Natural killer cell (primary cell): ENCODE measurements at regions not wholly inside any gene's neighbourhood (a gene's known extent, or its start where the extent isn't known, plus 50 kb on each side); places are given as distances from the start of the nearest gene placed in this dataset.

Source experiments
- ATAC-seq, 3 donors: fragments of 150-1000 bp in 2 of 3; fragments of 200-7000 bp in 1 of 3; cut with Tn5 transposase; 1 replicate in 1 of 3; 2 replicates in 2 of 3; pipeline ENCODE4 v1.10.0; 2021; ENCODE audit warnings: mild to moderate bottlenecking in 2 of 3, moderate library complexity in 2 of 3
- DNase-seq, 2 donors: peaks; one replicate each; pipeline versions ENCODE4 v3.0.0 to v3.0.0-alpha.2; 2013 to 2021; ENCODE audit warnings: mixed read lengths in 1 of 2
- H3K27ac ChIP-seq: one replicate; pipeline ENCODE4 v1.5.1; 2013; ENCODE audit warnings: mild to moderate bottlenecking, low read length
- H3K27me3 ChIP-seq: one replicate; pipeline ENCODE4 v1.6.1; 2013; ENCODE audit warnings: low read length; ENCODE audit not compliant: control insufficient read depth, insufficient read depth
- H3K36me3 ChIP-seq: one replicate; pipeline ENCODE4 v1.6.1; 2013; ENCODE audit warnings: low read length; ENCODE audit not compliant: control insufficient read depth, insufficient read depth
- H3K4me1 ChIP-seq: one replicate; pipeline ENCODE4 v1.6.1; 2013; ENCODE audit warnings: low read length; ENCODE audit not compliant: control insufficient read depth, insufficient read depth
- H3K4me3 ChIP-seq: one replicate; pipeline ENCODE4 v1.5.1; 2013; ENCODE audit warnings: low read length
- H3K9me3 ChIP-seq: one replicate; pipeline ENCODE4 v1.6.1; 2013; ENCODE audit warnings: low read length; ENCODE audit not compliant: control insufficient read depth, insufficient read depth
- H3K27ac Mint-ChIP-seq, 2 donors: one replicate each; pipeline ENCODE4 v1.8.0; 2022; ENCODE audit warnings: mild to moderate bottlenecking in 2 of 2, mixed read lengths in 2 of 2, moderate library complexity in 1 of 2
- H3K27me3 Mint-ChIP-seq, 2 donors: one replicate each; pipeline ENCODE4 v1.8.0; 2022; ENCODE audit warnings: low read depth in 2 of 2, mixed read lengths in 2 of 2
- H3K36me3 Mint-ChIP-seq: one replicate; pipeline ENCODE4 v1.8.0; 2022; ENCODE audit warnings: mixed read lengths
- H3K4me1 Mint-ChIP-seq, 2 donors: one replicate each; pipeline ENCODE4 v1.8.0; 2022; ENCODE audit warnings: mixed read lengths in 2 of 2
- H3K4me3 Mint-ChIP-seq: one replicate; pipeline ENCODE4 v1.8.0; 2022; ENCODE audit warnings: mild to moderate bottlenecking, moderate library complexity, mixed read lengths
- H3K9me3 Mint-ChIP-seq, 2 donors: one replicate each; pipeline ENCODE4 v1.8.0; 2022; ENCODE audit warnings: mixed read lengths in 2 of 2
- CTCF ChIP-seq: fragments of 200-600 bp; IDR thresholded peaks from one replicate; pipeline ENCODE4 v1.8.0; 2022; ENCODE audit warnings: antibody characterized with exemption
- WGBS: methylation state at CpG from one replicate; pipeline ENCODE4 v1.1.7; 2013; ENCODE audit warnings: missing lambda C conversion rate; ENCODE audit not compliant: insufficient coverage; 5-methylcytosine and 5-hydroxymethylcytosine counted together
- intact Hi-C: fragments of 100-400 bp; cut with micrococcal nuclease; formaldehyde crosslinking; loops from one replicate; pipeline ENCODE4 v1.14.2; 2022

- Mint-ChIP-seq H3K4me1 (no peaks in the 10 kb centered on the region), H3K27ac (no peak overlapping the region), H3K4me3 (no peak overlapping the region), H3K27me3 (peaks cover 0 to 6% of the 10 kb centered on the region in 2 donors), H3K9me3 (no peaks in the 10 kb centered on the region), H3K36me3 (no peaks in the 10 kb centered on the region)
- H3K27ac ChIP-seq = no peak overlapping the region
- ATAC-seq (no peak), DNase-seq (no peak)
- no peak overlapping the region for H3K4me3 ChIP-seq
- no peak for TF ChIP-seq CTCF
- no peaks in the 10 kb centered on the region for H3K4me1 ChIP-seq
- no peaks in the 10 kb centered on the region for H3K36me3 ChIP-seq
- no peaks in the 10 kb centered on the region for H3K9me3 ChIP-seq
- WGBS = 86% methylated on average over 7 of the region's 7 CpGs
- H3K27me3 ChIP-seq = no peaks in the 10 kb centered on the region
- intact Hi-C loops = no loop called here
Measured at GRCh38 chr6:43986177-43986825, 141.0 kb downstream of the MRPL14 start.

GRCh38 chr6:43985329-43985728, 141.9 kb downstream of the MRPL14 start:
- H3K4me3 Mint-ChIP-seq = no peak overlapping the region
- H3K27me3 ChIP-seq = no peaks in the 10 kb centered on the region
- no peaks in the 10 kb centered on the region for H3K9me3 ChIP-seq
- no peak for TF ChIP-seq CTCF
- 77% methylated on average over 2 of the region's 2 CpGs for WGBS
- H3K27me3 Mint-ChIP-seq = peaks cover 0 to 6% of the 10 kb centered on the region in 2 donors
- H3K27ac ChIP-seq = no peak overlapping the region
- H3K4me1 Mint-ChIP-seq = no peaks in the 10 kb centered on the region
- H3K36me3 Mint-ChIP-seq = no peaks in the 10 kb centered on the region
- H3K9me3 Mint-ChIP-seq = no peaks in the 10 kb centered on the region
- H3K4me3 ChIP-seq = no peak overlapping the region
- H3K27ac Mint-ChIP-seq = no peak overlapping the region
- intact Hi-C loops = no loop called here
- no peaks in the 10 kb centered on the region for H3K36me3 ChIP-seq
- no peaks in the 10 kb centered on the region for H3K4me1 ChIP-seq
- DNase-seq (no peak), ATAC-seq (no peak)

DNA sequence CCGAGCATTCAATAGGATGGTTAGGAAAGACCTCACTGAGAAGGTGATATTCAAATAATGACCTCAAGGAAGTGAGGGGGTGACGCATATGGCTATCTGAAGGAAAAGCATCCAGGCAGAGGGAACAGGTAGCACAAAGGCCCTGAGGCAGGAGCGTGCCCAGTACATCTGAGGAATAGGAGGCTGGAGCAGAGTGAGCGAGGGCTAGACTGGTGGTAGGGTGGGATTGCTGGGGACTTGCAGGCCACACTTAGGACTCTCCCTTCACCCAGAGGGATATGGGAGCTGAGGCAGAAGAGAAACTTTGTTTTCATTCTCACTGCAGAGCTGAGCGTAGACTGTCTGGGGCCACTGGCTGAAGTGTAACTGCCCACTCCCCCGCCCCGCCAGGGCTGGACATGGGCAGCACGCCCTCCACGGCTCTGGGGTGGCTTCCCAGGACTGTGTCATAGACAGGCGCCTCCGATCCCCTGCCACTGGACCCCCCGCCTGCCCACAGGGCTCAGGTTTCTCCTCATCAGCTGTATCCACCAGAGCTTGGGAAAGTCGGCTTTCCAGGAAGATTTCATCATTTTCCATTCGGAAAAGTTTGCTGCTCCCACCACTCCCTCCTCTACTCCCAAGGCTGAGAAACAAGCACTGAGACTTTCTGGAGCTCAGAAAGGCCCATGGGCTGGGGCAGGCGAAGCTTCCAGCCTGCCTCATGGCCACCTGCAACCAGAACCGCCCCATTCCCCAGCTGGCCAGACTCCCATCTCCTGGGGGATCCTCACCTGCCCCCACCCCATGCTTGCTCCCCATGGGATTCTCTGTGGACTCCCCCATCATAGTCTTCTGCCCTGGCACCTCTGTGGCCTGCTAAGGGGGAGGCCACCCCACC, 142.6 kb downstream of the MRPL14 start:
- WGBS = 87% methylated on average over 16 of the region's 16 CpGs
- Mint-ChIP-seq H3K4me3 (no peak overlapping the region), H3K27me3 (peaks cover 0 to 6% of the 10 kb centered on the region in 2 donors), H3K4me1 (no peaks in the 10 kb centered on the region), H3K36me3 (no peaks in the 10 kb centered on the region), H3K27ac (no peak overlapping the region), H3K9me3 (no peaks in the 10 kb centered on the region)
- DNase-seq (no peak), ATAC-seq (no peak)
- H3K4me1 ChIP-seq = no peaks in the 10 kb centered on the region
- H3K4me3 ChIP-seq = no peak overlapping the region
- TF ChIP-seq CTCF = no peak
- no peaks in the 10 kb centered on the region for H3K36me3 ChIP-seq
- no peaks in the 10 kb centered on the region for H3K27me3 ChIP-seq
- intact Hi-C loops = no loop called here
- H3K9me3 ChIP-seq = no peaks in the 10 kb centered on the region
- no peak overlapping the region for H3K27ac ChIP-seq
